ENCODE measurements at regions not wholly inside any gene's neighbourhood (a gene's known extent, or its start where the extent isn't known, plus 50 kb on each side); places are given as distances from the start of the nearest gene placed in this dataset.

DNA sequence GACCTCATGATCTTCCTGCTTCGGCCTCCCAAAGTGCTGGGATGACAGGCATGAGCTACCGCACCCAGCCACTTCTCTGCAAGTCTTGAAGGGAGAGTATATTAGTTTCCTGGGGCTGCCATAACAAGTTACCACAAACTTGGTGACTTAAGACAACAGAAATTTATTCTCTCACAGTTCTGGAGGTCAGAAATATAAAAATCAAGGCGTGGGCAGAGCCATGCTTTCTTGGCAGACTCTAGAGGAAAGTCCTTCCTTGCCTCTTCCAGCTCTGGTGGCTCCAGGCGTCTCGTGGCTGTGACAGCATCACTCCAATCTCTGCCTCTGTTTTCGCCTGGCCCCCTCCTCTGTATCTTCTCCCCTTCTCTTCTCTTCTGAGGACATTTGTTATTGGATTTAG is 110.2 kb upstream of the NAV2 start:
- no peaks in the 10 kb centered on the region for H3K9me1 ChIP-seq (ENCODE audit: control insufficient read depth, insufficient read depth, low read length)
- FAIRE-seq: no peak
- no peaks in the 10 kb centered on the region for H3K36me3 ChIP-seq (ENCODE audit: control insufficient read depth, insufficient read depth, low read length)
- ATAC-seq: no peak
- ChIA-PET CTCF (ENCODE audit: low intra/inter-chr PET ratio) (no interaction called here), POLR2A (interaction anchor here (0.6 kb wide), 1 partner anchor 180 kb away, joined by 3 read pairs; no protein-coding TSS in a partner anchor)
- no peak overlapping the region for H3K9ac ChIP-seq (ENCODE audit: insufficient read depth in 1 of 2, low read depth in 2 of 2, low read length in 2 of 2)
- H3K27me3 ChIP-seq (ENCODE audit: control insufficient read depth in 2 of 2, insufficient read depth in 2 of 2, low read length in 2 of 2): peaks cover 0 to 16% of the 10 kb centered on the region in 2 experiments; a peak in 2 of 5 replicates
- no peak overlapping the region for H3K4me3 ChIP-seq
- WGBS (ENCODE audit: insufficient coverage, low coverage, missing lambda C conversion rate): 0% methylated on average over 6 of the region's 6 CpGs
- no peak for DNase-seq (ENCODE audit: extremely low read depth in 1 of 4, low spot score in 3 of 4)
- BruUV-seq (replicated peaks): no TSS peak
- no peak overlapping the region for H3K27ac ChIP-seq (ENCODE audit: extremely low read depth, low read depth, low read length)
- no peaks in the 10 kb centered on the region for H3K79me2 ChIP-seq (ENCODE audit: control insufficient read depth, insufficient read depth, low read length)
- H3K9me3 ChIP-seq (replicated peaks; ENCODE audit: control insufficient read depth, insufficient read depth, low read depth, low read length): no peaks in the 10 kb centered on the region
- intact Hi-C loops (cut with micrococcal nuclease) (no loop called here), in situ Hi-C loops (cut with MboI) (no loop called here)
- H4K20me1 ChIP-seq (replicated peaks; ENCODE audit: control insufficient read depth, insufficient read depth, low read length): no peaks in the 10 kb centered on the region
- no peak overlapping the region for H3K4me2 ChIP-seq (ENCODE audit: insufficient read depth, low read length)
- H2AFZ ChIP-seq (ENCODE audit: low read depth, low read length): no peak overlapping the region
- H3K4me1 ChIP-seq (replicated peaks in 1 of 2; ENCODE audit: control insufficient read depth in 2 of 2, insufficient read depth in 2 of 2, low read length in 2 of 2): no peaks in the 10 kb centered on the region
- TF ChIP-seq ETV6 (IDR thresholded peaks at IDR 0.05; ENCODE audit: borderline replicate concordance in 1 of 2, low read depth in 2 of 2, low read length in 1 of 2) (no peak), ETV6 (CRISPR knock-in tag; IDR thresholded peaks at IDR 0.05; ENCODE audit: borderline replicate concordance) (no peak), NR4A1 (CRISPR knock-in tag; IDR thresholded peaks at IDR 0.05) (no peak), NR4A1 (tag; IDR thresholded peaks at IDR 0.05) (no peak), RBM14 (IDR thresholded peaks at IDR 0.05; ENCODE audit: borderline replicate concordance, insufficient read depth, low read depth, low read length) (no peak), ESRRB (CRISPR knock-in tag; IDR thresholded peaks at IDR 0.05; ENCODE audit: borderline replicate concordance) (no peak), RBM25 (IDR thresholded peaks at IDR 0.05; ENCODE audit: low read depth, low read length, severe bottlenecking) (no peak), JUN (IDR thresholded peaks at IDR 0.05; ENCODE audit: borderline replicate concordance, low read depth, low read length) (no peak), JUN (CRISPR knock-in tag; IDR thresholded peaks at IDR 0.05; ENCODE audit: borderline replicate concordance) (no peak), SAFB2 (IDR thresholded peaks at IDR 0.05; ENCODE audit: borderline replicate concordance, low read depth, low read length, severe bottlenecking) (no peak), SREBF2 (CRISPR knock-in tag; IDR thresholded peaks at IDR 0.05) (no peak), HLTF (IDR thresholded peaks at IDR 0.05) (no peak)
- TF ChIP-seq, protein P1, sequence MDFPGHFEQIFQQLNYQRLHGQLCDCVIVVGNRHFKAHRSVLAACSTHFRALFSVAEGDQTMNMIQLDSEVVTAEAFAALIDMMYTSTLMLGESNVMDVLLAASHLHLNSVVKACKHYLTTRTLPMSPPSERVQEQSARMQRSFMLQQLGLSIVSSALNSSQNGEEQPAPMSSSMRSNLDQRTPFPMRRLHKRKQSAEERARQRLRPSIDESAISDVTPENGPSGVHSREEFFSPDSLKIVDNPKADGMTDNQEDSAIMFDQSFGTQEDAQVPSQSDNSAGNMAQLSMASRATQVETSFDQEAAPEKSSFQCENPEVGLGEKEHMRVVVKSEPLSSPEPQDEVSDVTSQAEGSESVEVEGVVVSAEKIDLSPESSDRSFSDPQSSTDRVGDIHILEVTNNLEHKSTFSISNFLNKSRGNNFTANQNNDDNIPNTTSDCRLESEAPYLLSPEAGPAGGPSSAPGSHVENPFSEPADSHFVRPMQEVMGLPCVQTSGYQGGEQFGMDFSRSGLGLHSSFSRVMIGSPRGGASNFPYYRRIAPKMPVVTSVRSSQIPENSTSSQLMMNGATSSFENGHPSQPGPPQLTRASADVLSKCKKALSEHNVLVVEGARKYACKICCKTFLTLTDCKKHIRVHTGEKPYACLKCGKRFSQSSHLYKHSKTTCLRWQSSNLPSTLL (IDR thresholded peaks at IDR 0.05): no peak
- TF ChIP-seq, protein P2, sequence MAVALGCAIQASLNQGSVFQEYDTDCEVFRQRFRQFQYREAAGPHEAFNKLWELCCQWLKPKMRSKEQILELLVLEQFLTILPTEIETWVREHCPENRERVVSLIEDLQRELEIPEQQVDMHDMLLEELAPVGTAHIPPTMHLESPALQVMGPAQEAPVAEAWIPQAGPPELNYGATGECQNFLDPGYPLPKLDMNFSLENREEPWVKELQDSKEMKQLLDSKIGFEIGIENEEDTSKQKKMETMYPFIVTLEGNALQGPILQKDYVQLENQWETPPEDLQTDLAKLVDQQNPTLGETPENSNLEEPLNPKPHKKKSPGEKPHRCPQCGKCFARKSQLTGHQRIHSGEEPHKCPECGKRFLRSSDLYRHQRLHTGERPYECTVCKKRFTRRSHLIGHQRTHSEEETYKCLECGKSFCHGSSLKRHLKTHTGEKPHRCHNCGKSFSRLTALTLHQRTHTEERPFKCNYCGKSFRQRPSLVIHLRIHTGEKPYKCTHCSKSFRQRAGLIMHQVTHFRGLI (CRISPR knock-in tag; IDR thresholded peaks at IDR 0.05): no peak
- TF ChIP-seq, protein P3, sequence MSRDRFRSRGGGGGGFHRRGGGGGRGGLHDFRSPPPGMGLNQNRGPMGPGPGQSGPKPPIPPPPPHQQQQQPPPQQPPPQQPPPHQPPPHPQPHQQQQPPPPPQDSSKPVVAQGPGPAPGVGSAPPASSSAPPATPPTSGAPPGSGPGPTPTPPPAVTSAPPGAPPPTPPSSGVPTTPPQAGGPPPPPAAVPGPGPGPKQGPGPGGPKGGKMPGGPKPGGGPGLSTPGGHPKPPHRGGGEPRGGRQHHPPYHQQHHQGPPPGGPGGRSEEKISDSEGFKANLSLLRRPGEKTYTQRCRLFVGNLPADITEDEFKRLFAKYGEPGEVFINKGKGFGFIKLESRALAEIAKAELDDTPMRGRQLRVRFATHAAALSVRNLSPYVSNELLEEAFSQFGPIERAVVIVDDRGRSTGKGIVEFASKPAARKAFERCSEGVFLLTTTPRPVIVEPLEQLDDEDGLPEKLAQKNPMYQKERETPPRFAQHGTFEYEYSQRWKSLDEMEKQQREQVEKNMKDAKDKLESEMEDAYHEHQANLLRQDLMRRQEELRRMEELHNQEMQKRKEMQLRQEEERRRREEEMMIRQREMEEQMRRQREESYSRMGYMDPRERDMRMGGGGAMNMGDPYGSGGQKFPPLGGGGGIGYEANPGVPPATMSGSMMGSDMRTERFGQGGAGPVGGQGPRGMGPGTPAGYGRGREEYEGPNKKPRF (IDR thresholded peaks at IDR 0.05; ENCODE audit: low read depth, low read length): no peak
